ENCODE measurements at regions not wholly inside any gene's neighbourhood (a gene's known extent, or its start where the extent isn't known, plus 50 kb on each side); places are given as distances from the start of the nearest gene placed in this dataset.

DNA sequence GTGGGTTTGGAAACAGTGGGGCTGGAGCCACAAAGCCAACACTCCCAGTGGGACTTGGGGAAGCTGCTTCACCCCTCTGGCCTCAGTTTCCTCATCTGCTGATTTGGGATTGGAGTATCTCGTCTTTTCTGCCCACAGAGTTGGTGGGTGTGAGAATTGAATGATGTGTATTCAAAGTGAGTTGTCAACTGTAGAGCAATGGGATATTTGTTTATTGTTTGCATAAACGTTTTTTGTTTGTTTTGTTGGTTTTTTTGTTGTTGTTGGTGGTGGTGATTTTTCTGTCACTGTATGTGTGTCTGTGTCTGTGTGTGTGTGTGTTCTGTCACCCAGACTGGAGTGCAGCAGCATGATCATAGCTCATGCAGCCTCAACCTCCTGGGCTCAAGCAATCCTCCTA, 542.0 kb downstream of the MIAT start:
- TF ChIP-seq, protein P1, sequence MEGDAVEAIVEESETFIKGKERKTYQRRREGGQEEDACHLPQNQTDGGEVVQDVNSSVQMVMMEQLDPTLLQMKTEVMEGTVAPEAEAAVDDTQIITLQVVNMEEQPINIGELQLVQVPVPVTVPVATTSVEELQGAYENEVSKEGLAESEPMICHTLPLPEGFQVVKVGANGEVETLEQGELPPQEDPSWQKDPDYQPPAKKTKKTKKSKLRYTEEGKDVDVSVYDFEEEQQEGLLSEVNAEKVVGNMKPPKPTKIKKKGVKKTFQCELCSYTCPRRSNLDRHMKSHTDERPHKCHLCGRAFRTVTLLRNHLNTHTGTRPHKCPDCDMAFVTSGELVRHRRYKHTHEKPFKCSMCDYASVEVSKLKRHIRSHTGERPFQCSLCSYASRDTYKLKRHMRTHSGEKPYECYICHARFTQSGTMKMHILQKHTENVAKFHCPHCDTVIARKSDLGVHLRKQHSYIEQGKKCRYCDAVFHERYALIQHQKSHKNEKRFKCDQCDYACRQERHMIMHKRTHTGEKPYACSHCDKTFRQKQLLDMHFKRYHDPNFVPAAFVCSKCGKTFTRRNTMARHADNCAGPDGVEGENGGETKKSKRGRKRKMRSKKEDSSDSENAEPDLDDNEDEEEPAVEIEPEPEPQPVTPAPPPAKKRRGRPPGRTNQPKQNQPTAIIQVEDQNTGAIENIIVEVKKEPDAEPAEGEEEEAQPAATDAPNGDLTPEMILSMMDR (IDR thresholded peaks at IDR 0.05): no peak
- no peak for TF ChIP-seq POLR2A (IDR thresholded peaks at IDR 0.05)
